Neural progenitor cell (in vitro differentiated cells): ENCODE measurements at regions not wholly inside any gene's neighbourhood (a gene's known extent, or its start where the extent isn't known, plus 50 kb on each side); places are given as distances from the start of the nearest gene placed in this dataset.

Source experiments
- DNase-seq: peaks from one replicate; pipeline ENCODE4 v3.0.0-alpha.2; 2016; ENCODE audit warnings: low spot score
- H2AFZ ChIP-seq: fragments of 200-600 bp; sonication (generic); replicated peaks from 2 replicates; pipeline ENCODE4 v1.6.1; 2016; ENCODE audit warnings: antibody characterized with exemption
- H3F3A ChIP-seq: fragments of 200-600 bp; sonication (generic); 2 replicates; pipeline ENCODE4 v1.6.1; 2016; ENCODE audit warnings: antibody characterized with exemption, low read depth
- H3K27ac ChIP-seq: fragments of 200-600 bp; sonication (generic); 2 replicates; pipeline ENCODE4 v1.5.1; 2016; ENCODE audit warnings: mild to moderate bottlenecking
- H3K27me3 ChIP-seq: fragments of 200-600 bp; sonication (generic); 2 replicates; pipeline ENCODE4 v1.6.1; 2016; ENCODE audit warnings: mild to moderate bottlenecking, moderate library complexity
- H3K36me3 ChIP-seq: fragments of 200-600 bp; sonication (generic); 2 replicates; pipeline ENCODE4 v1.5.1; 2016
- H3K4me1 ChIP-seq: fragments of 200-600 bp; sonication (generic); 2 replicates; pipeline ENCODE4 v1.6.1; 2016; ENCODE audit warnings: mixed run types
- H3K4me2 ChIP-seq: fragments of 200-600 bp; sonication (generic); 2 replicates; pipeline ENCODE4 v1.6.1; 2016
- H3K4me3 ChIP-seq: fragments of 200-600 bp; sonication (generic); 2 replicates; pipeline ENCODE4 v1.5.1; 2016
- H3K79me2 ChIP-seq: fragments of 200-600 bp; sonication (generic); 2 replicates; pipeline ENCODE4 v1.6.1; 2016; ENCODE audit warnings: low read depth
- H3K9ac ChIP-seq: fragments of 200-600 bp; sonication (generic); 2 replicates; pipeline ENCODE4 v1.6.1; 2016
- H3K9me3 ChIP-seq: fragments of 200-600 bp; sonication (generic); 2 replicates; pipeline ENCODE4 v1.5.1; 2016; ENCODE audit warnings: low read depth
- H4K20me1 ChIP-seq: fragments of 200-600 bp; sonication (generic); 2 replicates; pipeline ENCODE4 v1.6.1; 2016; ENCODE audit warnings: low read depth
- H3K27ac Mint-ChIP-seq: 3 replicates; pipeline ENCODE4 v1.8.0; 2021; ENCODE audit warnings: mixed read lengths
- H3K27me3 Mint-ChIP-seq: 2 replicates; pipeline ENCODE4 v1.8.0; 2022; ENCODE audit warnings: low read depth, mild to moderate bottlenecking, inconsistent platforms, moderate library complexity, mixed read lengths; ENCODE audit not compliant: insufficient read depth
- H3K36me3 Mint-ChIP-seq: 3 replicates; pipeline ENCODE4 v1.8.0; 2021; ENCODE audit warnings: mixed read lengths
- H3K4me1 Mint-ChIP-seq: 3 replicates; pipeline ENCODE4 v1.8.0; 2021; ENCODE audit warnings: mixed read lengths
- H3K4me3 Mint-ChIP-seq: 3 replicates; pipeline ENCODE4 v1.8.0; 2021; ENCODE audit warnings: mild to moderate bottlenecking, moderate library complexity, mixed read lengths
- H3K9me3 Mint-ChIP-seq: 3 replicates; pipeline ENCODE4 v1.8.0; 2020; ENCODE audit warnings: mixed read lengths
- CTCF ChIP-seq: fragments of 200-600 bp; sonication (generic); IDR thresholded peaks from 2 replicates; pipeline ENCODE4 v1.5.1; 2017; ENCODE audit warnings: antibody characterized with exemption, mild to moderate bottlenecking
- EZH2 ChIP-seq: fragments of 200-600 bp; sonication (generic); IDR thresholded peaks from 2 replicates; pipeline ENCODE4 v1.6.1; 2017; ENCODE audit warnings: antibody characterized with exemption, mild to moderate bottlenecking, moderate library complexity
- EZH2phosphoT487 ChIP-seq: fragments of 200-600 bp; sonication (generic); IDR thresholded peaks from 2 replicates; pipeline ENCODE4 v1.6.1; 2017; ENCODE audit warnings: antibody characterized with exemption

GRCh38 chr18:77339623-77340022 is 90.0 kb downstream of the GALR1 start:
- H3K9ac ChIP-seq = no peak overlapping the region
- Mint-ChIP-seq H3K36me3 (no peaks in the 10 kb centered on the region), H3K27ac (no peak overlapping the region), H3K4me3 (no peak overlapping the region), H3K27me3 (peaks cover 6% of the 10 kb centered on the region), H3K4me1 (peaks cover 12% of the 10 kb centered on the region), H3K9me3 (no peaks in the 10 kb centered on the region)
- H3K9me3 ChIP-seq = no peaks in the 10 kb centered on the region
- H4K20me1 ChIP-seq = no peaks in the 10 kb centered on the region
- no peak overlapping the region for H3K4me3 ChIP-seq
- no peaks in the 10 kb centered on the region for H3K27me3 ChIP-seq
- H3K4me1 ChIP-seq = no peaks in the 10 kb centered on the region
- no peaks in the 10 kb centered on the region for H3K79me2 ChIP-seq
- no peaks in the 10 kb centered on the region for H3F3A ChIP-seq
- no peak overlapping the region for H3K4me2 ChIP-seq
- no peak overlapping the region for H2AFZ ChIP-seq
- H3K36me3 ChIP-seq = no peaks in the 10 kb centered on the region
- H3K27ac ChIP-seq = no peak overlapping the region
- no peak for TF ChIP-seq EZH2
- DNase-seq = no peak

DNA sequence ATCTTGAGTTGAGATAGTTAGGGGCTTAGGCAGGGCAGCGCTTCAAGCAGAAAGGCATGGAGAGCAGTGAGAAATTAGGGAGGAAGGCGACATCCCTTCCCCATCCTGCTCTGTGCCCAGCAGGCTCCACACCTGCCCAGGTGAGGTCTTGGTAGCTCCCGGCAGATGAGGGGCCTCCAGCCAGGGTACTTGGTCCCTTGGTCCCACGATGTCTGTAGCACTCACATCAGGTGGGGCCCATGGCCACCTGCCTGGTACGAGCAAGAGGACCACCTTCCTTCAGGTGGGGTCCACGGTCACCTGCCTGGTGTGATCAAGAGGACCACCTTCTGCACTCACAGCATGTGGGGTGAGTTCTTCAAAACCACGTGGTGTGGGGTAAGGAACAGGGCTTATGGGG is 91.2 kb downstream of the GALR1 start:
- Mint-ChIP-seq H3K4me1 (peaks cover 14% of the 10 kb centered on the region), H3K27ac (no peak overlapping the region), H3K36me3 (no peaks in the 10 kb centered on the region), H3K4me3 (no peak overlapping the region), H3K9me3 (no peaks in the 10 kb centered on the region), H3K27me3 (peaks cover 5% of the 10 kb centered on the region)
- H2AFZ ChIP-seq = no peak overlapping the region
- no peaks in the 10 kb centered on the region for H4K20me1 ChIP-seq
- H3F3A ChIP-seq = no peaks in the 10 kb centered on the region
- no peak overlapping the region for H3K9ac ChIP-seq
- H3K79me2 ChIP-seq = no peaks in the 10 kb centered on the region
- no peaks in the 10 kb centered on the region for H3K36me3 ChIP-seq
- no peaks in the 10 kb centered on the region for H3K4me1 ChIP-seq
- no peaks in the 10 kb centered on the region for H3K9me3 ChIP-seq
- TF ChIP-seq EZH2phosphoT487 = no peak
- no peak for TF ChIP-seq EZH2
- TF ChIP-seq CTCF = no peak
- H3K27ac ChIP-seq = no peak overlapping the region
- no peak overlapping the region for H3K4me3 ChIP-seq
- H3K27me3 ChIP-seq = no peaks in the 10 kb centered on the region
- no peak for DNase-seq
- no peak overlapping the region for H3K4me2 ChIP-seq

GRCh38 chr18:77341527-77342325 is 92.1 kb downstream of the GALR1 start:
- Mint-ChIP-seq H3K36me3 (no peaks in the 10 kb centered on the region), H3K9me3 (no peaks in the 10 kb centered on the region), H3K27me3 (peaks cover 5% of the 10 kb centered on the region), H3K27ac (no peak overlapping the region), H3K4me1 (peaks cover 14% of the 10 kb centered on the region), H3K4me3 (no peak overlapping the region)
- no peaks in the 10 kb centered on the region for H3K9me3 ChIP-seq
- no peak overlapping the region for H3K4me3 ChIP-seq
- no peak overlapping the region for H2AFZ ChIP-seq
- no peaks in the 10 kb centered on the region for H3K36me3 ChIP-seq
- no peak for DNase-seq
- H3K9ac ChIP-seq = no peak overlapping the region
- no peaks in the 10 kb centered on the region for H3K4me1 ChIP-seq
- no peaks in the 10 kb centered on the region for H3K27me3 ChIP-seq
- no peak overlapping the region for H3K27ac ChIP-seq
- no peaks in the 10 kb centered on the region for H3K79me2 ChIP-seq
- H3K4me2 ChIP-seq = no peak overlapping the region
- H3F3A ChIP-seq = no peaks in the 10 kb centered on the region
- TF ChIP-seq EZH2phosphoT487 (no peak), CTCF (no peak), EZH2 (no peak)
- no peaks in the 10 kb centered on the region for H4K20me1 ChIP-seq

- H3K36me3 Mint-ChIP-seq = no peaks in the 10 kb centered on the region
Observed at GRCh38 chr18:77342736-77343135, 93.1 kb downstream of the GALR1 start.

More at GRCh38 chr18:77342736-77343135, 93.1 kb downstream of the GALR1 start:
- H3K36me3 ChIP-seq = no peaks in the 10 kb centered on the region
- no peaks in the 10 kb centered on the region for H3K9me3 Mint-ChIP-seq
- TF ChIP-seq CTCF = no peak
- no peak for TF ChIP-seq EZH2phosphoT487
- TF ChIP-seq EZH2 = no peak
- H3K4me1 Mint-ChIP-seq = peaks cover 11% of the 10 kb centered on the region
- H3K27ac Mint-ChIP-seq = no peak overlapping the region
- H3K9ac ChIP-seq = no peak overlapping the region
- H2AFZ ChIP-seq = no peak overlapping the region
- no peak overlapping the region for H3K27ac ChIP-seq
- H3F3A ChIP-seq = no peaks in the 10 kb centered on the region
- no peaks in the 10 kb centered on the region for H3K27me3 ChIP-seq
- peaks cover 5% of the 10 kb centered on the region for H3K27me3 Mint-ChIP-seq
- H3K4me3 ChIP-seq = no peak overlapping the region
- H3K9me3 ChIP-seq = no peaks in the 10 kb centered on the region
- no peaks in the 10 kb centered on the region for H4K20me1 ChIP-seq
- H3K4me2 ChIP-seq = no peak overlapping the region
- no peaks in the 10 kb centered on the region for H3K79me2 ChIP-seq
- H3K4me1 ChIP-seq = no peaks in the 10 kb centered on the region
- H3K4me3 Mint-ChIP-seq = no peak overlapping the region
- no peak for DNase-seq
